A549 (cell line): ENCODE measurements at regions not wholly inside any gene's neighbourhood (a gene's known extent, or its start where the extent isn't known, plus 50 kb on each side); places are given as distances from the start of the nearest gene placed in this dataset.

Experiments used
- ATAC-seq, 2 experiments: fragments of 200-7000 bp in 1 of 2; fragments of >200 bp in 1 of 2; cut with Nextera tagmentation in 1 of 2; cut with Tn5 transposase in 1 of 2; 3 replicates each; pipeline versions ENCODE4 v1.8.0 to v1.9.1; 2018 to 2020; ENCODE audit warnings: mild to moderate bottlenecking in 1 of 2, moderate library complexity in 1 of 2
- CTCF ChIA-PET: fragments of 300-600 bp; sonication (Branson Sonifier 250); formaldehyde crosslinking; extraction: SDS; loops from one replicate; lab custom pipeline; 2021; ENCODE audit warnings: antibody characterized with exemption, inconsistent platforms; lab: Yijun Ruan, JAX
- POLR2A ChIA-PET: fragments of 350-600 bp; formaldehyde crosslinking; extraction: SDS; loops from one replicate; lab custom pipeline; 2021; ENCODE audit warnings: antibody characterized with exemption, inconsistent platforms; lab: Yijun Ruan, JAX
- DNase-seq, 2 experiments: peaks; one replicate each; pipeline versions ENCODE4 v3.0.0 to v3.0.0-alpha.2; 2011 to 2016; ENCODE audit warnings: low read depth in 1 of 2, low spot score in 1 of 2
- FAIRE-seq: peaks from 2 replicates; lab custom pipeline; 2011; peaks lifted over from hg19 to GRCh38; lab: Jason Lieb, UNC
- H3K27ac ChIP-seq, 2 experiments: fragments of >200 bp; sonication (Bioruptor Twin); formaldehyde crosslinking; 3 replicates each; pipeline ENCODE4 v1.5.1; 2016 to 2017
- H3K4me1 ChIP-seq: fragments of >200 bp; sonication (Bioruptor Twin); formaldehyde crosslinking; 3 replicates; pipeline ENCODE4 v1.6.1; 2016
- H3K4me2 ChIP-seq: fragments of >200 bp; sonication (Bioruptor Twin); formaldehyde crosslinking; 3 replicates; pipeline ENCODE4 v1.6.1; 2016
- H3K4me3 ChIP-seq: fragments of >200 bp; sonication (Bioruptor Twin); formaldehyde crosslinking; 3 replicates; pipeline ENCODE4 v1.5.1; 2016
- H3K9me3 ChIP-seq: fragments of >200 bp; sonication (Bioruptor Twin); formaldehyde crosslinking; 3 replicates; pipeline ENCODE4 v1.6.1; 2016
- BCL3 ChIP-seq: fragments of >200 bp; sonication (Bioruptor Twin); formaldehyde crosslinking; IDR thresholded peaks from 3 replicates; pipeline ENCODE4 v1.6.1; 2016
- CEBPB ChIP-seq, 2 experiments: fragments of >200 bp in 1 of 2; sonication (Bioruptor Twin) in 1 of 2; formaldehyde crosslinking in 1 of 2; IDR thresholded peaks; 2 replicates each; pipeline ENCODE4 v1.6.1; 2012 to 2016
- CHD2 ChIP-seq: fragments of 150-350 bp; IDR thresholded peaks from 2 replicates; pipeline ENCODE4 v1.6.1; 2014; ENCODE audit warnings: low read length; ENCODE audit not compliant: partially characterized antibody
- E2F6 ChIP-seq: IDR thresholded peaks from 2 replicates; pipeline ENCODE4 v1.6.1; 2012; ENCODE audit warnings: low read depth, borderline replicate concordance
- HDAC2 ChIP-seq: fragments of 200-600 bp; sonication (generic); IDR thresholded peaks from 2 replicates; pipeline ENCODE4 v1.6.1; 2016
- HMGXB4 ChIP-seq: fragments of 250-450 bp; sonication (Bioruptor Pico); IDR thresholded peaks from 2 replicates; pipeline ENCODE4 v1.5.0; 2021; ENCODE audit warnings: mild to moderate bottlenecking, moderate library complexity, borderline replicate concordance
- MAZ ChIP-seq: fragments of 150-350 bp; IDR thresholded peaks from 2 replicates; pipeline ENCODE4 v1.6.1; 2014; ENCODE audit warnings: antibody characterized with exemption, low read depth, low read length, borderline replicate concordance
- NFE2L2 ChIP-seq: fragments of 150-350 bp; conservative IDR thresholded peaks from 2 replicates; pipeline ENCODE4 v1.6.1; 2014; ENCODE audit warnings: low read length
- PHF8 ChIP-seq: fragments of 200-600 bp; sonication (generic); IDR thresholded peaks from 2 replicates; pipeline ENCODE4 v1.6.1; 2016; ENCODE audit warnings: low read depth, mild to moderate bottlenecking, antibody characterized with exemption, moderate library complexity, borderline replicate concordance
- RAD21 ChIP-seq, 2 experiments: fragments of >200 bp in 1 of 2; sonication (Bioruptor Twin) in 1 of 2; formaldehyde crosslinking in 1 of 2; IDR thresholded peaks in 1 of 2; conservative IDR thresholded peaks in 1 of 2; 2 replicates in 1 of 2; 3 replicates in 1 of 2; pipeline ENCODE4 v1.6.1; 2012 to 2018; ENCODE audit warnings: inconsistent platforms in 1 of 2
- SMC3 ChIP-seq: fragments of >200 bp; sonication (Bioruptor Twin); formaldehyde crosslinking; IDR thresholded peaks from 3 replicates; pipeline ENCODE4 v1.6.1; 2018; ENCODE audit warnings: inconsistent platforms
- TP53 ChIP-seq: fragments of 250-450 bp; sonication (Bioruptor Pico); IDR thresholded peaks from 2 replicates; pipeline ENCODE4 v1.5.0; 2021; ENCODE audit warnings: mild to moderate bottlenecking, moderate library complexity
- USF2 ChIP-seq: fragments of 450-650 bp; IDR thresholded peaks from 2 replicates; pipeline ENCODE4 v1.6.1; 2014; ENCODE audit warnings: antibody characterized with exemption
- ZC3H11A ChIP-seq: fragments of 450-650 bp; IDR thresholded peaks from 2 replicates; pipeline ENCODE4 v1.6.1; 2014; ENCODE audit warnings: antibody characterized with exemption, mild to moderate bottlenecking
- ZFP36 ChIP-seq: fragments of 450-650 bp; IDR thresholded peaks from 2 replicates; pipeline ENCODE4 v1.6.1; 2014; ENCODE audit warnings: borderline replicate concordance; ENCODE audit not compliant: partially characterized antibody
- ZNF302 ChIP-seq: fragments of 250-450 bp; sonication (Bioruptor Pico); IDR thresholded peaks from 2 replicates; pipeline ENCODE4 v1.9.0; 2021; ENCODE audit warnings: inconsistent platforms, mild to moderate bottlenecking, moderate library complexity
- ZSCAN20 ChIP-seq: fragments of 250-450 bp; sonication (Bioruptor Pico); IDR thresholded peaks from 2 replicates; pipeline ENCODE4 v1.8.0; 2022; ENCODE audit warnings: mild to moderate bottlenecking, moderate library complexity
- WGBS: methylation state at CpG from one replicate; pipeline ENCODE4 v1.1.6; 2017; ENCODE audit errors: missing lambda C conversion rate; 5-methylcytosine and 5-hydroxymethylcytosine counted together
- TF ChIP-seq, protein P1 (sequence below): fragments of 250-450 bp; sonication (Bioruptor Pico); IDR thresholded peaks from 2 replicates; pipeline ENCODE4 v1.5.0; 2020; ENCODE audit warnings: low read depth, mild to moderate bottlenecking, moderate library complexity
- TF ChIP-seq, protein P2 (sequence below): fragments of >200 bp; sonication (Bioruptor Twin); formaldehyde crosslinking; IDR thresholded peaks from 2 replicates; pipeline ENCODE4 v1.6.1; 2016
- TF ChIP-seq, protein P3 (sequence below): IDR thresholded peaks from 2 replicates; pipeline ENCODE4 v1.6.1; 2012

DNA sequence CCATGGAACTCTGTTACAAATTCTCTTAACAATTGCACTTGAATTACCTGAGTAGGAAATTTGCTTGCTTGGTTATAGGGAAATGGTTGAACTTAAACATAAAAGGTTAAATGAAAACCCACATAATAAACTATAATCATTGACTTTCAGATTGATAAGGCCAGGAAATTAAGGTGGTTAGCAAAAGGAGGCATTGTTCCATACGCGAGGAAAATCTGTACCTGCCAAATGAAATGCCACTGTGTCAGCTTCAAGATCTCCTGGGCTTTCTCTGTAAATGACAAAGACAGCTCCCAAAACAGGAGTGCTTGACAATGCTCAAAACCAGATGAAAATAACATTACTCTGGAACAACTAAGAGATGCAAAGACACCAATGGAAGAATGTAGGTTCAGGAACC lies 125.5 kb upstream of the KLF3 start (continued):
- no peak for TF ChIP-seq BCL3
- no peak for TF ChIP-seq PHF8
- no peak for TF ChIP-seq ZSCAN20 (CRISPR knock-in tag)
- TF ChIP-seq ZFP36, result no peak
- TF ChIP-seq SMC3, result no peak
- TF ChIP-seq, protein P1, sequence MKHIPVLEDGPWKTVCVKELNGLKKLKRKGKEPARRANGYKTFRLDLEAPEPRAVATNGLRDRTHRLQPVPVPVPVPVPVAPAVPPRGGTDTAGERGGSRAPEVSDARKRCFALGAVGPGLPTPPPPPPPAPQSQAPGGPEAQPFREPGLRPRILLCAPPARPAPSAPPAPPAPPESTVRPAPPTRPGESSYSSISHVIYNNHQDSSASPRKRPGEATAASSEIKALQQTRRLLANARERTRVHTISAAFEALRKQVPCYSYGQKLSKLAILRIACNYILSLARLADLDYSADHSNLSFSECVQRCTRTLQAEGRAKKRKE (CRISPR knock-in tag), result no peak
- no peak for TF ChIP-seq CEBPB (IDR thresholded peaks at IDR 0.05)
- TF ChIP-seq TP53 (CRISPR knock-in tag), result no peak

DNA sequence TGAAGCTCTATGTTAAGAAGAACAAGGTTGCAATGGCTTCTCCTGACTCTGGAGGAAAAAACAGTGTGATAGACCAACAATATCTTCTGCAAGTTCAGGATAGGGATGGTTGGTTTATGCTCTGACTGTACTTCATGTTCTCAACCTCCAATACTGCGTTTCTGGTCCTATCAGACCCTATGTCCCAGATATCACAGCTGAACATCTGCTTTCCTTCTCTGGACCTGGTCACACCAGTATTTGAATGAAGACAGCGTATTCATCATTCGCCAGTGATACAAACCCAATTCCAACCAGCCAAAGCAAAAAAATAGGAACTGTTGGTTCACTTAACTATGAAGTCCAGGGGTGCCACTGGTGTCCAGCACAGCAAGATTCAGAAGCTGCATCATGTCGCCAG lies 124.5 kb upstream of the KLF3 start:
- no peak overlapping the region for H3K4me2 ChIP-seq
- no peak for FAIRE-seq
- TF ChIP-seq, protein P1 (CRISPR knock-in tag), result no peak
- TF ChIP-seq ZC3H11A, result no peak
- TF ChIP-seq ZNF302 (CRISPR knock-in tag), result no peak
- no peak for TF ChIP-seq CHD2
- no peak for TF ChIP-seq HDAC2
- TF ChIP-seq HMGXB4 (CRISPR knock-in tag), result no peak
- no peak for TF ChIP-seq USF2
- no peak for TF ChIP-seq E2F6
- no peak for TF ChIP-seq NFE2L2
- no peak for TF ChIP-seq MAZ
- TF ChIP-seq, protein P2, sequence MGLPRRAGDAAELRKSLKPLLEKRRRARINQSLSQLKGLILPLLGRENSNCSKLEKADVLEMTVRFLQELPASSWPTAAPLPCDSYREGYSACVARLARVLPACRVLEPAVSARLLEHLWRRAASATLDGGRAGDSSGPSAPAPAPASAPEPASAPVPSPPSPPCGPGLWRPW, result no peak
- TF ChIP-seq, protein P3, sequence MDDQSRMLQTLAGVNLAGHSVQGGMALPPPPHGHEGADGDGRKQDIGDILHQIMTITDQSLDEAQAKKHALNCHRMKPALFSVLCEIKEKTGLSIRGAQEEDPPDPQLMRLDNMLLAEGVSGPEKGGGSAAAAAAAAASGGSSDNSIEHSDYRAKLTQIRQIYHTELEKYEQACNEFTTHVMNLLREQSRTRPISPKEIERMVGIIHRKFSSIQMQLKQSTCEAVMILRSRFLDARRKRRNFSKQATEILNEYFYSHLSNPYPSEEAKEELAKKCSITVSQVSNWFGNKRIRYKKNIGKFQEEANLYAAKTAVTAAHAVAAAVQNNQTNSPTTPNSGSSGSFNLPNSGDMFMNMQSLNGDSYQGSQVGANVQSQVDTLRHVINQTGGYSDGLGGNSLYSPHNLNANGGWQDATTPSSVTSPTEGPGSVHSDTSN, result no peak
- no peak for TF ChIP-seq RAD21 (conservative IDR thresholded peaks at IDR 0.05 in 1 of 2, IDR thresholded peaks at IDR 0.05 in 1 of 2)
- TF ChIP-seq, all 56 proteins: peak for 0
- Histone ChIP-seq H3K4me3 (no peak overlapping the region), H3K4me1 (no peaks in the 10 kb centered on the region), H3K27ac (no peak overlapping the region), H3K9me3 (no peaks in the 10 kb centered on the region)
- no peak for DNase-seq
- 80% methylated on average over 4 of the region's 4 CpGs for WGBS
- CTCF ChIA-PET, result no interaction called here
- POLR2A ChIA-PET, result no interaction called here
- ATAC-seq, result no peak
